Medulla oblongata (tissue), 1 donor: ENCODE measurements at regions not wholly inside any gene's neighbourhood (a gene's known extent, or its start where the extent isn't known, plus 50 kb on each side); places are given as distances from the start of the nearest gene placed in this dataset.

ENCODE experiments used
- DNase-seq: peaks from one replicate; pipeline ENCODE4 v3.0.0-alpha.2; 2015; ENCODE audit errors: extremely low spot score

GRCh38 chr16:6076631-6077030, 979.0 kb upstream of the EEF2KMT start:
- no peak for DNase-seq

DNA sequence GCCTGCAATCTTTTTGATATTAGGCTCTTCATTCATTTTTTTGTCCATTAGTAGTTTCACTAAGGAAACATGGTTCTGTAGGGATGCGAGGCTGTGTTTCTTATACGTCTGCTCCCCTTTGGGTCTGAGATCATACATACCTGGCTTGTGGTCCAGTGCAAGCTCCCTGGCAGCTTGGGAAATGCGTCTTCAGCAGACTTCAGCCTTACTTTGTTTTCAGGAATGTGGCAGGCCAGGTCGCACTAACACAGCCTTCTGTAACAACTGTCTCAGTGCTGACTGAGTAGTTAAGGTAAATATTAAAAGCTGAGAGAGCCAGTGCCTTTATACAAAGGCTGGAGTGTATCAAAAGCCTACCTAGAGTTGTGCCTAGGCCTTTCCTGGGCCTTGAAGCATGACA, 970.5 kb upstream of the EEF2KMT start:
- DNase-seq = no peak

DNA sequence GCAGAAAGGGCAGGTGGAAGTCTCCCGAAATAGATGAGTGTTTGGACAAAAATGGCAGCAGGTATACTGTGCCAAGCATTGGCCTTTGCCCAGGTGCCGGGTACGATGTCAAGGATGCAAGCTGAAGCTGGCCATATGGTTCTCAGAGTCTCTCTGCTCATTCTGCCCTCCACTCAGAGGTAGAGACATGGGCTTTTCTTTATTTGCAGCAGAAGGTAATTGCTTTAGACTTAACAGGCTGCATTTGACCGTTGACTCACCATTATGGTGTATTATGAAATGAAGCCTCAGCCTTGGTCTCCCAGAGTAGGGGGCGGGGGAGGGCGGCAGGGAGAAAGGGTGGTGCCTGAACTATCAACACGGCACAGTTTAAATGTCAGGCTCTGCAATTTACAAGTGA, 969.1 kb upstream of the EEF2KMT start:
- DNase-seq = no peak

- DNase-seq = no peak
These were observed 965.9 kb upstream of the EEF2KMT start for GRCh38 chr16:6063526-6063925.

- DNase-seq = no peak
These were observed 962.1 kb upstream of the EEF2KMT start for GRCh38 chr16:6059671-6060070.

DNA sequence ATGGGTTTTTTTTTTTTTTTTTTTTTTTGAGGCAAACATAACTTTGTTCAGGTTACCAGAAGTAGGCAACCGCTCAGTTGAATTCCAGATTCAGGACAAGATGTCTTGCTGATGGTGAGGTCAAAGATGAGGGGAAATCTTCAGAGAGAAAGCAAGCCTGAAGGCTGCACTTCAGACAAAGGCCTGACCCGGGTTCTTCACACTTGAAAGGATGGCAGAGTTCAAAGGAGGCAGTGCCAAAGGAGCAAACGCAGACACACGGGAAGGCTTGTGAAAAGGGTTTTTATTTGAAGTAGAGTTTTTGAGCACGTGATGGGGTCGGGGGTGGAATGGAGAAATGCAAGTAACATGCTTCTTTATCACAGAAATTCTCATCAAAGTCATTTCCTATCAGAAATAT, 960.2 kb upstream of the EEF2KMT start:
- no peak for DNase-seq

- no peak for DNase-seq
These were observed 950.4 kb upstream of the EEF2KMT start for GRCh38 chr16:6048017-6048416.

- DNase-seq = no peak
These were observed 949.7 kb upstream of the EEF2KMT start for GRCh38 chr16:6047325-6047724.

DNA sequence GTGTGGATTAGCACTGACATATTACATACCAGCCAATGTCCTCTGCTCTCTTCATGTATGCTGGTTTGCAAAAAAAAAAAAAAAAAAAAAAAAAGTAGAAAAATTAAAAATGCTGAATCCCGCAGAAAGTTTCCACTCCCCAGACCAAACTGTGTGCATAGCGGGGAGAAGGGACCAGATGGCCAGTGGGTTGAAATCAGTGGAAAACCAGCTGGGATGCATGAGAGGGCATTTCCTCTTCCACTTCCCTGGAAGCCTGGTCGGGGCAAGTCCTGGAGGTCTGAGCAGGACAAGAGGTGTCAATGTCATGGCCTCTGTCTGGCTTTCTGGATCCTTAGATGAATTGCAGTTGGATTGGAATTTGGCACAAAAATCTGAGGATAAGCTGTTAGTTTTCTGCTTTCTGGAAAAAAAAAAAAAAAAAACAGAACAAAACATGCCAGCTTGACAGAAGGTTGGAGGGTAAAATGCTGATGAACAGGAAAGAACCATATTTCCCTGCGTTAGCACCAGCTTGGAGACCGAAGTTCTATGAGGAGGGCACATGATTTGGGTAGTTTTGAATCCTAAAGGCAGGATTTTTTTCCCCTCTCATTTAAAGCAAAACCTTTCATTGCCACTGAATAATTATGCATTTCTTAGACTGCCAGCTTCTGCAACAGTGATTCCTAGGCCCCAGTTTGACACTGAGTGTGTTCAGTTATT, 941.5 kb upstream of the EEF2KMT start:
- DNase-seq = no peak

- no peak for DNase-seq
These were observed 937.6 kb upstream of the EEF2KMT start for GRCh38 chr16:6035161-6035560.

DNA sequence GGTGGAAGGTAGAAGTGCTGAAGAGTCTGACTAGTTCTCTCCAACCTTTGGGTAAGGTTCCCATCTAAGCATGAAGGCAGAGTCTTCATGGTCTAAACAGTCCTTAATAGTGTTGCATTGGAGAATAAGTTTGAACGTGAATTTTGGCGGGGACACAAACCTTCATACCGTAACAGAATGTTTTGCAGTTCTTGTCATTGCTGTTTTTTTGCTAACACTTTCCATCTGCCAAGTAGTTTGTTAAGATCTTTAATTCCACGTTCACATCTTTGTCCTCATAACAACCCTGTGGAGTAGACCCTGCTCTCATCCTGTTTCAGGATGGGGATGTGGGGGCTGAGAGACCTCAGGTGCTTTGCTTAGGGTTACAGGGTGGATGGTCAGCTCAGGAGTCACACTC, 936.9 kb upstream of the EEF2KMT start:
- no peak for DNase-seq

DNA sequence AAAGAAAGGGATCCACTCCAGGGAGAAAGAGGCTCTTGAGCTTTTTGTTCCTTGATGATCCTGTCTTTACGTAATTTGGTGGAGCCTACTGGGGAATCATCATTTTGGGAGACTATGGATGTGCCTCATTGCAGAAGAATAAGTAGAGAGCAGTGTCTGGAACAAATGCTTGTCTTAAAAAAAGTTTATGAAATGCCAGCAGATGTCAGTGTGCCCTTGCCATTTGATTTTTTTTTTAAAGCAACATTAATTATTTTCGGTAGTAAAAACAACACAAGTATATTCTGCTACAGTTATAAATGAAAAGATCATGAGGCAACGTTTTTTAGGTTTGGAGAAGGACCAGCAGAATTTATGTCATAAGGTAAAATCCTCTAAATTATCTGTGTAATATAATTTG, 934.8 kb upstream of the EEF2KMT start:
- no peak for DNase-seq

- no peak for DNase-seq
These were observed 934.0 kb upstream of the EEF2KMT start for GRCh38 chr16:6031567-6031966.

DNA sequence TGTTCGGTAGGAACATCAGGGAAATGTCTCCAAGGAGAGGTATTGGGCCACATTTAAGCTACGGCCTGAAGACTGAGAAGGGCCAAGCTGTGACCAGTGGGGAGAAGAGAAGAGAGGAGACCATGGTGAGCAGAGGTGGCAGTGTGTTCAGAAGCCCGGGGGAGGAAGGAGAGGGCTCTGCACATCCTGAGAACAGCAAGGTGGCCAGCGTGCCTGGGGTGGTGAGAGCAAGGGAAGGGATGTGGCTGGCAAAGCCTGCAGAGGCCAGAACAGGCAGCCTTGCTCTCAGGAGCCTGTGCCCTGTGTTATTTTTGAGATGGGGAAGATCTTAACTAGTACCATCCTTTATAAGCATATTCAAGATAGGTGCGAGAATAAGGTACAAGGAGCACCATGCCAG, 933.5 kb upstream of the EEF2KMT start:
- no peak for DNase-seq

DNA sequence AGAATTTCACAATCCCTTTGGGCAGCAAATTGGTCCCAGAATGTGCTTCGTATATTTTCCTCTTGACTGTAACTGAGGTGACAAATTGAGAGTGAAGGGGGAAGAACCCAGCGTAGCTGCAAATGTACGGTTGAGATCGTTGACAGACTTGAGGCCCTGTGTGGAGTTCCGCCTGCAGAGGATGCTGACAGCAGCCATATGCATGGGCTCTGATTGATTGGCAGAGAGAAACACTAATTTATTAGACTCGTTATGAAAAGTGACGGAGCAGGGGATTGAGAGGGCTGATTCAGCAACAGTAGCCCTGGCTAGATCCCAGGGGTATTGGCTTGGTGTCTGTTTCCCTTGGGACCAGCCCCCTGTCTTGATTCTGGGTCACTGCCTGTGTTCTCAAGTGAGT, 930.1 kb upstream of the EEF2KMT start:
- DNase-seq = no peak

DNA sequence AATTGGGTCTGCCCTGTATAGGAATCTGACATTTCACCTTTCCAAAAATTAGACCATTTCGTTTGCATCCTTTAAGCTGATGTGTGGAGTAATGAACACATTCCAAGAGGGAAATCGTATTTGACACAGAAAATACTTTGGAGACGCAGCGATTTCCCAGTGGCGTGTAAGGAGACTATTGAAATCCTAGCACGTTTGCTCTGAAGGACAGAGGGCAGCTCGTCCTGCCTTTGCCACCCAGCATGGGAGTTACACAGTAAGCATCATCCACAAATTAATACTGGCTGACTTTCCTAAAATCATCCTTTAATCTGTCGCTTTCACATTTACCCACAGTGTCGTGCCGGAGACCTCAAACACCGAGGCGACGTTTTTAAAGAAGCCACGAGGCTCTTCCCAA, 925.9 kb upstream of the EEF2KMT start:
- no peak for DNase-seq

DNA sequence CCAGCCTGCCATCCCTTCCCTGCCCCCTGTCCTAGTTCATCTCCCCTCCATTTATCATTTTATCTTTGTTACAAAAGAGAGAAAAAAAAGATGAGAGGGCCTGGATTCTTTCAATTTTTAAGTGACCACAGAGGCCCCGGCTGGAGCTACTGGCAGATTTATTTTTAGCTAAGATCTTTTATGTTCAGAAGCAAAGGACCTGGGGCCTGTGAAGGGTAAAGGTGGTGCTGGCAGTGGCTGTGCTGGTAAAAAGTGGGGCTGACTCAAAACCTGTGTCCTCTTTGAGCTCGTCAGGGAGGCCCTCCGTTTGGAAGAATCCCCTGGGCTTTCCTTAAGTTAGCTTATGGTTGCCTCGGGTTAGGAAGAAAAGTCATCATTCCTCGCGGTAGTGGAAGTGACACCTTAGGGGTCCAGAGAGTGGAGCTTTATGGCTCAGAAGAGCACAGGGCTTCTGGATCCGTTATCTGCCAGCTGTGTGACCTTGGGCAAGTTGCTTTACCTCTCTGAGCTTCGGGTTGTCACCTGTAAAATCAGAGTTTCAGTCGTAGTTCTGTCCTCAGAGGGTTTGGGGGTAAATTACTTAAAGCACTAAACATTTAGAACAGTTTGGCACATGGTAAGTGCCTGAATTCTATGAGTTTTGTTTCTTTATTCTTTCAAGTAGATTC, 923.8 kb upstream of the EEF2KMT start:
- no peak for DNase-seq

DNA sequence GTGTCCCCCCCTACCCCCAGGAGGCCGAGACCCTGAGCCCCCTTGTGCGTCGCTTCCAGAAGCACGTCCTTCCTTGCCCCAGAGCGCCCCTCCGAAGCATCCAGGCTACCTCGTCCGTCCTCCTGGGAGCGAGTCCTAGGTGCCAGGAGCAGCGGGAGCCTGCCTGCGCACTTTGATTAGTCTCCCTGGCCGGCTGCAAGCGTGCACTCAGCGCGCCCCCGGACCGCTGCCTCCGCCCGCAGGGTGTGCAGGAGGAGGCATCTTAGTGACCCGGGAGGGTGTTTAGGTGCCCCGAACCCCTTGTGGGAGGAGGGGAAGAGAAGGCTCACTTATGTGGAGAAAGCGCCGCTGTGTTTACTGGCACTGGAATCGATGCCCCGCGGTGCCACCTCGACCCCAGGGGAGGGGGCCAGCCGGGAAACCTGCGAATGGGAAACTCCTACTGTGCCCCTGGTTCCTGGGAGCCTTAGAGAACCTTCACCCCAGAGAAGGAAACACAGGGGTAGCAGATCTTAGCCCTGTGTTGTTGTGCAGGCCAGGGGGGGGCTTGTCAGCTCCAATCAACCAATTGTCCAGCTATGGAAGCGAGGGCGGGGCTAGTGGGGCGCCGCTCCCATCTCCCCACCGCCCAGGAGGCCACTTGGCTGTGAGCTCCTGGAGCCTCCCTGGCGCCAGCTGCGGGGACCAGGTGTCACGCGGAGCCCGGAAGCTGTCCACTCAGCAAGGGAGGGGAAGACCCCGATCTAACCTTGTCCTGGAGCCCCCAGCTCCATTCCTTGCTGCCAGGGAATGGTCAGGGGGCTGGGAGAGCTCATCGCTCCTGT, 922.8 kb upstream of the EEF2KMT start:
- no peak for DNase-seq

DNA sequence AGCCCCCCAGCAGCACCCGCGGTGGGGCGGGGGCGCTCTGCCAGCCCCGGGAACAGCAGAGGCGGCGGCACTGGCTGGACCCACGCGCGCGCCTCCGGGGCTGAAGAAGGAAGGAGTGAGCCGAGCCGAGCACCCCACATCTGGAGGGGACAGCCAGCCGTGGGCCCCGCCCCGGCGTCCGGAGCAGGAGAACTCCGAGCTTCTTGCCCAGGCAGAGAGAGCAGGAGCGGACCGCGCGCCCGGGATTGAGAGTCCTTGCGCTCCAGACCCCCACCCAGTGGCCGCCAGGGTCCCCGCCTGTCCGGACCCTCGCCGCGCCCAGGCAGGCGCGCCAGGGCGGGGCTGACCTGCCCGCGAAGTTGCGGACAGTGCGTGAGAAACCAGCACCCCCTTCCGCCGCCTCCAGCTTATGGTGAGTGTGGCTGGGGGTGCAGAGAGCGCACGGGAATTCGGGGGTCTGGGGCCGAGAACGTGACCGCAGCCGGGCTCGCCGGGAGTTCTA, 921.9 kb upstream of the EEF2KMT start:
- DNase-seq = no peak

- no peak for DNase-seq
These were observed 921.4 kb upstream of the EEF2KMT start for GRCh38 chr16:6018848-6019489.

DNA sequence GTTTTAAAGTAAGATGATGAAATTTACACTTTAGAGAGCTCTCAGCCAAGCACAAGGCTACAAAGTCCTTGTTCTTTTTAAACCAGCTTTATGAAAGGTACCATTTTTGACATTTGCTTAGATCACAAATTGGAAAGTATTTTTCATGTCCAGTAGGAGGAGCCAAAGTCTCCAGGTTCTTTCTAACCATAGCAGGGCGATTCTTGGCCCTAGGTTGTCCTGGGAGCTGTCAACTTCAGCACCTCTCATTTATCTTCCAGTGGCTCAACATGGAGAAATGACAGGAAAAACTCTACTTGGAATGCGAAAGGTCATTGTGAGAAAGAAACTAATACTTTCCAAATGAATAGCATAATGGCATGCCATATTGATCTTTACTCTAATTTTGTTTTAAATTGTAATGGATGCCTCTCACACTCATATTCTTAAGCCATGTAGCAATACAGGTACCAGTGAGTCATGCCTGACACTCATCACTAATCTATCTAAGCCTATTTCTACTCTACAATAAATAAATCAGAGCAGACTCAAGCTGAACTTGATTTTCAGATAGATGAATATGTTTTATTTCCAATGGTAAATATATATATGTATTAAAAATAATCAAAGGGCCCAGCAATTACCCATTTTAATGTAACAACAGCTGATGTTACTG, 919.1 kb upstream of the EEF2KMT start:
- DNase-seq = no peak

DNA sequence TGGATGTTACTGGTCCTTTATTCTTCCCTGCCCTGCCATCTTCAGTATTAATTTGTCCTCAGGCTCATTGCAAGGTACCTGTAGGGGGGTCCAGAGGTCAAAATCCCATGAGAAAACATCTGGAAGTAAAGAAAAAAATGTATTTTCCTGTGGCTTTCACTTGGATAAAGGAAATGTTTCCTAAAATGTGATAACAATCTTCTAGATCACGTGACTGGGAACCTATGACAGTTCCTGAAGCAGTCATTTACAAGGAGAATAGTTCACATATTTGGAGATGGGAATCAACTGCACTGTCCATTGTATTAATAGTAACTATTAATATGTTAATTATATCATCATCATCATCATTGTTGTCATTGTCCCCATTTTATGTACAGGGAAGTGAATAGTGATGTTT, 915.1 kb upstream of the EEF2KMT start:
- no peak for DNase-seq
